IMR-90 (cell line): ENCODE measurements at regions not wholly inside any gene's neighbourhood (a gene's known extent, or its start where the extent isn't known, plus 50 kb on each side); places are given as distances from the start of the nearest gene placed in this dataset.

Source experiments
- BHLHE40 ChIP-seq: fragments of 150-350 bp; IDR thresholded peaks from 2 replicates; pipeline ENCODE4 v1.6.1; 2016; ENCODE audit warnings: mild to moderate bottlenecking, low read depth, low read length
- CEBPB ChIP-seq: IDR thresholded peaks from 2 replicates; pipeline ENCODE4 v1.6.1; 2012; ENCODE audit warnings: low read depth, low read length, improper control_type of control experiment
- CTCF ChIP-seq: conservative IDR thresholded peaks from 2 replicates; pipeline ENCODE4 v1.5.1; 2012; ENCODE audit warnings: mild to moderate bottlenecking, low read depth, low read length, improper control_type of control experiment
- FOS ChIP-seq: fragments of 150-350 bp; IDR thresholded peaks from 2 replicates; pipeline ENCODE4 v1.6.1; 2016; ENCODE audit warnings: low read depth, low read length
- MAZ ChIP-seq: IDR thresholded peaks from 2 replicates; pipeline ENCODE4 v1.6.1; 2012; ENCODE audit warnings: low read depth, mild to moderate bottlenecking, low read length, improper control_type of control experiment, moderate library complexity, borderline replicate concordance
- POLR2A ChIP-seq: IDR thresholded peaks from 2 replicates; pipeline ENCODE4 v1.6.1; 2012; ENCODE audit warnings: mild to moderate bottlenecking, low read depth, low read length
- RAD21 ChIP-seq: IDR thresholded peaks from 2 replicates; pipeline ENCODE4 v1.6.1; 2012; ENCODE audit warnings: low read length, improper control_type of control experiment
- RFX5 ChIP-seq: IDR thresholded peaks from 2 replicates; pipeline ENCODE4 v1.8.0; 2012; ENCODE audit warnings: low read depth, mild to moderate bottlenecking, low read length, moderate library complexity
- SMC3 ChIP-seq: fragments of 150-350 bp; IDR thresholded peaks from 2 replicates; pipeline ENCODE4 v1.6.1; 2016; ENCODE audit warnings: low read depth, mild to moderate bottlenecking, antibody characterized with exemption, low read length, moderate library complexity
- USF2 ChIP-seq: fragments of 150-350 bp; IDR thresholded peaks from 2 replicates; pipeline ENCODE4 v1.6.1; 2017; ENCODE audit warnings: mild to moderate bottlenecking, antibody characterized with exemption, low read length, low read depth

GRCh38 chr11:8787372-8787771 is 104.8 kb downstream of the RPL27A start:
- TF ChIP-seq RFX5, result no peak
- TF ChIP-seq CTCF, result no peak
- no peak for TF ChIP-seq POLR2A
- no peak for TF ChIP-seq MAZ
- no peak for TF ChIP-seq CEBPB
- no peak for TF ChIP-seq RAD21
- TF ChIP-seq USF2, result no peak
- TF ChIP-seq BHLHE40, result no peak
- TF ChIP-seq FOS, result no peak
- no peak for TF ChIP-seq SMC3
